HG03432 (cell line): ENCODE measurements at regions not wholly inside any gene's neighbourhood (a gene's known extent, or its start where the extent isn't known, plus 50 kb on each side); places are given as distances from the start of the nearest gene placed in this dataset.

Experiments used
- ATAC-seq: cut with Tn5 transposase; IDR thresholded peaks from one replicate; pipeline ENCODE4 v1.9.1; 2021; ENCODE audit warnings: mild to moderate bottlenecking, moderate library complexity; ENCODE audit not compliant: unreplicated experiment

DNA sequence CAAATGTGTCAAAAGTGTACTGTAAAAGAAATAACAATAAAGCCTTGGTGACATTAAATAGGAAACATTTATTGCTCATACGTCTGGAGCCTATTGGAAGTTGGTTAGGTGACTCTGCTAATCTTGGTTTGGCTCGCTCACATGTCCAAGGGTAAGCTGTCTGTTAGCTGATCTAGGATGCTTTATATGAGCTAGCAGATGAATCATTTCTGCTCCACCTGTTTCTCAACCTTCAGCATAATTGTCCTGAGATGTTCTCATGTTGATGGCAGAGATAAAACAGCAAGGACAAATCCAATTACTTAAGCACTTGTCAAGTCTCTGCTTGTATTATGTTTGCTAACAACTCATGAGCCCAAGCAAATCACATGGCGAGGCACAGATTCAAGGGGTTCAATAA, 56.0 kb upstream of the CD53 start:
- ATAC-seq: no peak

DNA sequence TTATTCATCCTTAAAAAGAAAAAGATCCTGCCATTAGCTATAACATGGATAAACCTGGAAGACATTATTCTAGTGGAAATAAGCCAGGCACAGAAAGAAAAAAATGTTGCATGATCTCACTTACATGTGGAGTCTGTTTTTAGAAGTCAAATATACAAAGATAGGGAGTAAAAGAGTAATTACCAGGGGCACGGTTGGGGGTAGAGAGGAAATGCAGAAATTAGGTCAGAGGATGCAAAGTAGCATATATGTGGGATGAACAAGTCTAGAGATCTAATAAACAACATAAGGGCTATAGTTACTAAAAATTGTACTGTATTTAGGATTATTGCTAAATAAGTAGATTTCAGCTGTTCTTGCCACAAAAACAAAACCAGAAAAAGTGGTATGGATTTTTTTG, 61.4 kb upstream of the CD53 start:
- ATAC-seq: no peak

DNA sequence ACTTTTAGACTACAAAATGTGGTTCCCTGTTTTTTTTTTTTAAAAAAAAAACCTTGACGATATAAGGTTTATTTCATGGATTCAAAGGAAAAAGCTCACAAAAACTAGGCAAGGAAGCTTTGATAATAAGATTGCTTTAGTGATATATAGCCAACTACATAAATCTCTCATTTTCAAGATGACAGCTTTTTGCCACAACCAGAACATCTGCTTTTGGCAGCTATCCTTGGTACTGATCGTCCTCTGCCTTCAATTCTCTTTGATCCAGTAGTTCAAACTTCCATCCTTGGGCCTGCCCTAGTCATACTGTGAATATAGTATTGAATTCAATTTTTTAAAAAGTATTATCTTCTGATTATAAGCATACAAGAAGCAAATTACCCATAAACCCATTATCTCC, 72.9 kb upstream of the CD53 start:
- ATAC-seq: no peak

DNA sequence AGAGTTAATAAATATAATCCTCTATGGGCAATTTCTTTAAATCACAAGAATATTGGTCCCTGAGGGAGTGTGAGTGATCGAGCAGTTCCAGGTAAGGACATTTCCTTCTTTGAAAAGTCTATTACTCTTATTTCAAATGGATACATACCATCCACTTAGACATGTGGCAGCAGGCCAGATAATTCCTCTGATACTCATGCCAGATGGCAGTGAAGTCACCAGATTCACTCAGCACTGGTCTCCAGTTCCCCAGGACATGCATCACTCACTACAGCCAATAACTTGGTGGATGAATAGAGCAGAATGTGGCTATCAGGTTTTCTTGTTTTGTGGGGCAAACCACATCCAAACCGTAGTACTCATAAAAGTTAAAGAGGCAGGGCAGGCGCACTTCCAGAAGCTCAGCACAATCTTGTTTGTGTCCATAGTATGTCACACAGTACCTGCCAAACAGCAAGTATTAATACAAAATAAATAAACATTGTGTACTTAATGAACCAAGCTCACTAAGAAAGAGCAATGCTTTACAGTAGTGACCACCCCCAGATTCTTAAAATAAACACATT, 74.2 kb upstream of the CD53 start:
- ATAC-seq: no peak

DNA sequence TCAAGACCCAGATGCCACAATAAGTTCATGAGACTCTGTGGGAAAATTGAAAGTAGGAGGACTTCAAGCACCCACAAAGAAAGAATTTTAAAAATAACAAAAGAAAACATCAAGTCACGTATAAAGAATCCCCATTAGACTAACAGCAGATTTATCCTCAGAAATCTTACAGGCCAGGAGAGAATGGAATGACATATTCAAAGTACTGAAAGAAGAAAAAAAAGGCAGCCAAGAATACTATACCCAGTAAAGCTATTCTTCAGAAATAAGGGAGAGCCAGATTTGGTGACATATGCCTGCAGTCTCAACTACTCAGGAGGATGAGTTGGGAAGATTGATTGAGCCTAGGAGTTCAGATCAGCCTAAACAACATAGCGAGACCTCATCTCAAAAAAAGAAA, 84.3 kb upstream of the CD53 start:
- no peak for ATAC-seq

DNA sequence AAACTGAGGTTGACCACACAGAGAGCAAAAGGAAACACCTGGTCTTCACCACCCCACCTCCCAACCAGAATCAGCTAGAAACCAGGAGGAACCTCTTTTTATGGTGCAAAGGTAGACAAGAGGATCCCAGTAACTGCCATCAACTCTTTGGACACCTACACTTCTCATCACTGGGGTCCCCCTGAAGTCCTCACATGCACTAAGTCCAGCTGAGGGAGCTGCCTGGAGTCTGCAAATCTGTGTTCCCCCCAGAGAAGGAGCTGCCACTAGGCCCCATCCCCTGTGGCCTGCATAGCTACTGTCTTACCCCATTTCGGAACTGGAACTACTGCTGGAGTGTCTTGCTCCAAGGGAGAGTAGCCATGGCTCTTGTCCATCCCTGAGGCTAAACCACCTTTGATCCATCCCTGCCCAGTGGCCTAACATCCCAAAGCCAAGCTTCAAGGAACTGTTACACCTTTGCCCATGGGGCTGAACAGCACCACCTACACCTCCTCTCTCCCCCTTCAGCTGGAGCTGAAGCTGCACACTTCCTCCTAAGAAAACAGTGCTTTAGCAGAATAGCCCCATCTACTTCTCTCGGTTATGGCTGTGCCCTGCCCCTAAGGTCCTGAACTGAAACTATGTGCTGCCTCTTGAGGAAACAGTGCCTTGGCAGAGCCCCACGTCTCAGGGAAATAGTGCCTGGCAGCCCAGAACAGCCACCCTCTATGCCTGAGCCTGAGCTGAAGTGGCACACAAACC, 85.4 kb upstream of the CD53 start:
- ATAC-seq: peak; percentile 82

DNA sequence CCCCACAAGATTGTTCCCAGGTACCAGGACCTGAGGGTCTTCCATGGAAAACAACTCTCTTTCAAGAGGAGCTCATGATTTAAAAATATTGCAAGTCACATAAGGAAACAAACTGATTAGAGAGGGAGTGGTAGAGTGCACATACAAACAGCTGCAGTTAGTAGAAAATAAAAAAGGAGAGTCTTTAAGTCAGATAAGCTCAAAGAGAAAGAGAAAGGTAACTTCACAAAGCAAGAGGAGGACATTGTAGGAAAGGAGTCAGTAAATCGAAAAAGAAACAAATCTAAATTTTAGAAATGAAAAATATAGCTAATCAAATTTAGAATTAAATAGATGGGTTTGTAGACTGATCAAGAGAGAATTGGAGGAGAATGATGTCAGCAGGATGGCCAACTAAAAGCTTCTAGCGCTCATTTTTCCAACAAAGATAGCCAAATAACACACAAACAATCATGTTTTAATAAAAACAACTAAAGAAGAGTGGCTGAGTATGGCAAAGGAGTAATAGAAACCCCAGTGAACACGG, 86.1 kb upstream of the CD53 start:
- ATAC-seq: peak; percentile 40

DNA sequence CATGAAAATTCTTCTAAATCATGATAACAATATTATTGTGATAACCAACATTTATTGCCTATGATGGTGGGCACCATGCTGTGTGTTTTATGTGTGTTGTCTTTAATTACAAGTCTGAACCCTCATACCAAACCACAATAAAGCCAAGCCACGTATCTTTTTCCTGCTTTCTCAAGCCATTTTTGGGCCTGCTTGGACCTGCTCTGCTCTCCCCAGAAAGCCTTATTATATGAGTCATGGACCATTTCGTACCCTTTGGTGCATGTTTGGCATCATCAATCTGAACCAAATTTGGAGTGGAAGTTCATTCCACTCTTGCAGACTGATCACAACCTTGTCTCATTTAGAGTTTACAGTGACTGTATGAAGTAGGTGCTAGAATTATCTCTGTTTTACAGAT, 87.3 kb upstream of the CD53 start:
- ATAC-seq: no peak

DNA sequence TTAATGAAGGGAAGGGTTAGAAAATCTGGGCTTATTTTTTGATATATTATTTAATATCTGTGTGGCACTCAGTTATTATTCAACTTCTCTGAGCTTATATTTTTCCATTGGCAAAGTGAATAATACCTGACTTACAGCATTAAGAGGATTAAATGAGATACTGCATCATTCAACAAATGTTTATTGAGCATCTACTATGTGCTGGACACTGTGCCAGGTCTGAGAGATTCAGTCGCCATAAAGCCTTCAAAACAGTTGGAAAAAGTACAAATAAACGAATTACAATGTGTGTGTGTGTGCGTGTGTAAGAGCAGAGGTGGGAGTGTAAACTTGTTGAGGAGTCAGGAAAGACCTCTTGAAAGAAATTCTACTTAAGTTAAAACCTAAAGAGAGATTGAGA, 87.9 kb upstream of the CD53 start:
- no peak for ATAC-seq

DNA sequence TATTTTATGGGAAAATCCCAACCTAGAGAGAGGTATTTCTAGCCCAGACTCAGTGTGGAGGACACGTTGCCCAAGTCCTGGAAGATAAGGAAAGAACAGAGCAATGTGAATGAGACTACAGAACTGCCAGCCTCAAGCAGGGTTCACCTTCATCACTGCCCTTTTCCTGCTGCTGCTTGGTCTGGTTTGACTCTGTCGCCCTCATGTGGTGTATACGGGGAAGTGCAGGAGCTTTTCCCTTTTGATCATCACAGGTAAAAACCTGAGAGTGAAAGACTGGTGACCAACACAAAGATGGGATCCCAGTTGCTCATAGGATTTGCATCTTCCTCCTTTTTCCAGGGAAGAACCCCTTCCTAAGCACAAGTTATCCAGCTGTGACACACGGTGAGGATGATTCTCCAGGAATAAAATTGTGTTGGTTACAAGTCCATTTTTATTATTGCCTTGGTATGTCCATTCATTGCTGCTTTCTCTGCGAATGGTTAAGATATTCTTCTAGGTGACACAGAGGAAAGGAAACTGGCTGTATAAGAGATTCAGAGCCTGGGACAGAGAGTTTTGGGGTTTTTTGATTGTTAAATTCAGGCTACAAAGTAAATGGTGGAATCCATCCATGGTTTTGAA, 89.5 kb upstream of the CD53 start:
- no peak for ATAC-seq

DNA sequence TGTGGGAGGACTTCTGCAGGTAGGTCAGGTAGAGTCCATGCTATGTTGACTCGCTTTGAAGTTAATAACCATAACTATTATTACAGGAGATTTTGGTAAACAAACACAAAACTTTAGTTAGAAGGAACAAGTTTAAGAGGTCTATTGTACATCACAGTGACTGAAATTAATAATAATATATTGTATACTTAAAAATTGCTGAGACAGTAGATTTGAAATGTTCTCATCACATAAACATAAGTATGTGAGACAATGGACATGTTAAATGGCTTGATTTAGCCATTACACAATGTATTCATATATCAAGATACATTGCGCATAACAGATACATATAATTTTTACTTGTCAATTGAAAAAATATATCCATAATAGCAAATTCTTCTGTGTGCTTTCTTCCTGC, 91.4 kb upstream of the CD53 start:
- ATAC-seq: no peak

DNA sequence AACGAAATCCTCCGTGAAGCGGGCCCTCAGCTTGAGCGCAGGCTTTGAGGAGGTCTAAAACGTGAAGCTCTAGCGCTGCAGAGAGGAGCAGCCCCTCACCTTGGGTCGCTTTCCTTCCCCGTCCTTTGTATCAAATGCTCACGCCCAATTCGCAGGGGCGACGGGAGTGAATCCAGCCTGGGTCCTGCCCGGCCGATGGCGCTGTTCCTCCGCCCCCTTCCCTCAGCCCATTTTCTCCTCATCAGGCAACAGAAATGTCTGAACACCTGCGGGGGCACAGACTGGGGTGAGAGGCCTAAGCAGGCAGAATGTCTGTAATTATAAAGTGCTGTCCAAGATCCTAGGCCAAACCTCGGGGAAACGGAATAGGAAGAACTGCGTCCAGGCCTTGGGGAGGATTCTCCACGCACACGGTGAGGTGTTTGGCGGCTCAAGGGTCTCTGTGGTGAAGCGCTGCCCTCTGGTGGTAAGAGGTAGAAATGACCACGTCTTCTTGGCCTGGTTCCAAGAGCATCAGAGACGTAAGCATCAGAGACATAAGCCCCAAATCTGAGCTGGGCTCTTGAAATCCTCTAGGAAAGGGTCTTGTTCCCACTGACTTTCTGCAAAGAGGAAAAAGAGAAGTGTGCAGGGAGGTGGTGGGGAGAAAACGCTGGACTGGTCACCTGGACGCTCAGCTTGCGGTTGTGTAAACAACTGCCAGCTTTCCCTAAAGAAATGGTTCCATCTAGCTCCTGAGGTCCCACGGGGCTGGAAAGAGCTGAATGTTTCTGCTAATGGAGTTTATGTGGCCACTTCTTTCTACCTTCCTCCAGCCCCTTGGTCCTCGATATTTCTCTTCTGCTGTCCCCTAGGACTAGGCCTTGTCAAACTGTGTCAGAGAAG, 92.1 kb upstream of the CD53 start:
- no peak for ATAC-seq

DNA sequence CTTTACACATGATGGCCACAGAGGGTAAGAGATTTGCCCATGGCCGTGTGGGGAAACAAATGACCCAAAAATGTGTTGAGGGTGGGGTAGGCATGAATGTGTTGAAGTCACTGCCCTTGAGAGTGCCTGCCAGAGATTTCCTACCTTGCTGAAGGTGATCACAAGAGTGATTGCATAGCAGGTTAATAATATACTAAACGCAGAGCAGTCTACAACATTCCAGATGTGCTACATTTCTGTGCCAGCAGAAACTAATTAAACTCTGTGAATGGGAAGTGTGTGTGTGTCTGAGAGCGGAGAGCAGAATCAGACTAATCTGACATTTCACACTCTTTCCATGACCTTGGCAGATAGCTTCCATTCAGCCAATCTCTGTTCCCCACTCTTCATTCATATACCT, 93.3 kb upstream of the CD53 start:
- no peak for ATAC-seq

DNA sequence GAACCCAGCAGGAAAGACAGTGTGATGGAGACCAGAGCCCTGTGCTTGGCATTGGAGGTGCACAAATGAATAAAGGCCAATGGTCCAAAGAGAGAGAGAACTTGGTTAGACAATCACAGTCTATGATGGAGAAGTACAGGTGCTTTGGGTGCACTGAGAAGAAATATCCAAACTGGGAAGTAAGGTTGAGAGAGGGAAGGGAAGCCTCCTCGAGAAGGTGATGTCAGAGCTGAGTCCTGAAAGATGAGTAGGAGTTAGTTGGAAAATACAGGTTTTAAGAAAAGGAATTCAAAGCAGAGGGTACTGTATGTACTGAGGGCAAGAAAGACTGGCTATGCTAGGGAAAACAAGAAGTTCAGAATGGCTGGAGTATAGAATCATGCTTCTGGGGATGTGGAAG, 94.1 kb upstream of the CD53 start:
- no peak for ATAC-seq

DNA sequence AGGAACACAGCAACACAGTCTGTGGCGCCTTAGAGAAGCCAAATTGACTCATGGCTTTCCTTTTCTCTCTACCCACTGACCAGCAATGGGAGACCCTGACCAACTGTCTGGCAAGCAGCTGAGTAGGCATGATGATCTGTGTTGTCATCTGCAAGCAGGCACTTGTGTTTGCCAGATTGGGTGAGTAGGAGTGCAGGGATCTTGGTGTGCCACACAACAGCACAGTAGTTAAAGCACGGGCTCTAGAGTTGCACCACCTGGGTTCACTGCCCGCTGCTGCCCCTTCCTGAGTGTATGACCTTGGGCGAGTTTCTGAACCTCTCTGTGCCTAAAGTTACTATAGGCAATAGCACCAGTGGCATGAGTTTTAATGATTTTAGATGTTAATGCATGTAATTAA, 95.7 kb upstream of the CD53 start:
- ATAC-seq: no peak

DNA sequence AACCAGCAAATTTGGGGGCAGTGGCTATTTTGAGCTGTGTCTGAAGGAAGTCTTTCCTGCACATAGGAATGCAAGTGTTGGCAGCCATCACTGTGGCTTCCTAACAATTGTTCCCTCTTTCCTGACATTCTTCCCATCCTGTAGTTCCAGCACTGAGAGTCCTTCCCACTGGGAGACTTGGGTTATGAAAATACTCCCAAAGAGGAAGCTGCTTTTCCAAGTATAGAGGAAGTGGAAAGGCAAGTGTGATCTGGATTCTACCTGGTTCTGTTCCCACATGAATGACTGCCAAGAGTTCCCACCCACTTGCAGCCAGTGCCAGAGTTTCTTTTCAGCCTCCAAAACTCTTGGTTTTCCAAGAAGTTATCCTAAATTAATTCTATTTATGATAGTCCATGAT, 98.5 kb upstream of the CD53 start:
- ATAC-seq: no peak

DNA sequence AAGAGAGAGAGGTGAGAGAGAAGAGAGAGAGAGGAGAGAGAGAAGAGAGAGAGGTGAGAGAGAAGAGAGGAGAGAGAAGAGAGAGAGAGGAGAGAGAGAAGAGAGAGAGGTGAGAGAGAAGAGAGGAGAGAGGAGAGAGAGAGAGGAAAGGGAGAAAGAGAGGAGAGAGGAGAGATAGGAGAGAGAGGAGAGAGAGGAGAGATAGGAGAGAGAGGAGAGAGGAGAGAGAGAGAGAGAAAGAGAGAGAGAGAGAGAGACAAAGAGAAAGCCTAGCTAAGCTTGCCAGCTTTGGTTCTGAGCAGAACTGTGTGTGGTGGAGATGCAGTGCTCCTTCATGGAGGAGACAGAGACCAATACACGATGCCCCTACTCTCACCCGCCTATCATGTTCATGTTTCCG, 99.1 kb upstream of the KCNA3 start:
- ATAC-seq: no peak

DNA sequence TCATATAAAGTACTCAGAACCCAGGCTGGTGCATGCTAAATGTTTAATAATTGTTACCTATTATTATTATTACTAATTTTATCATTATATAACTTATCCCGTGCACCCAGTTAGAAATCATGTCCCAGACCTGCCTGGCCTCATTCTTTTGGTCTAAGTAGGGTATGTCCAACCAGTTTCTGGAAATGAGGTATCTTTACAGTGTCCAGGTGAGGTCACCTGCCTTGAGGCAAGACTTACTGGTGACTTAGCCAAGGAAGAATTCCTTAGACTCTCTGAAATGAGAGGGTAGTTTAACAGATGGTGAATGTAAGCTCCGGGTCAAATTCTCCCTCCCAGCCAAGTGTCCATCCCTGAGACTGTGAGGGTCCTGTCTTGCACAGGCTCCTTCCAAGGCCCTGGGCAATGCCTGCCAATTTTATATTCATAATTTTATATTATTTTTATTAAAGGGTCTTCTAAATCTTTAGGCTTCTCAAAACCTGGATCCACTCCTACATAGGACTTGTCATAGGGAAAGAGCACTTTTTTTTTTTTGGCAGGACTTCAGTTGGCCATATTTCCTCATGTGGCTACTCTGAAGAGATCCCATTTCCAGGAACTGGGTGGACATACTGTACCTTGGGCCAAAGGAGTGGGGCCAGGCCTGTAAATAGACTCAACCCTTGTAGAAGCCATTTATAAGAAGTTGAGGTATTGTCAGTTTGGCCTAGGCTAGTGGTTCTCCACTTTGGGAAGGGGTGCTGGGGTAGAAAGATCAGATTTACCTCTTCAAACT, 96.7 kb upstream of the KCNA3 start:
- no peak for ATAC-seq

DNA sequence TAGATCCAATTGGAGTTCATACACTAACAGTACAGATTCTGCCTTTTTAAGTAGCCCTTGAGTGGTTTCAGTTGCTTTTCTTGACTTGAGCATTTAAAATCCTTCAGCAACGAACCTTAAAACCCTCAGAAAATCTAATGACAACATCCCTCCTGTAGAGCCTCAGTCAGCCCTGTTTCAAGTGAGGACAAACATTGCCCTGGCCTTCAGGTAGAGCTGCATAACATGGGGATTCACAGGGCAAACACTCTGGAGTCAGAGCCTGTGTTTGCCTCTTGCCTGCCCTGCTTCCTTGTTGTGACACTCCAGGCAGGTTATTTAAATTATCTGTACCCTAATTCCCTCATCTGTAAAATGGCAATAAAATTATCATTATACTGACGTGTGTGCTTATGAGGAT, 96.1 kb upstream of the KCNA3 start:
- no peak for ATAC-seq

DNA sequence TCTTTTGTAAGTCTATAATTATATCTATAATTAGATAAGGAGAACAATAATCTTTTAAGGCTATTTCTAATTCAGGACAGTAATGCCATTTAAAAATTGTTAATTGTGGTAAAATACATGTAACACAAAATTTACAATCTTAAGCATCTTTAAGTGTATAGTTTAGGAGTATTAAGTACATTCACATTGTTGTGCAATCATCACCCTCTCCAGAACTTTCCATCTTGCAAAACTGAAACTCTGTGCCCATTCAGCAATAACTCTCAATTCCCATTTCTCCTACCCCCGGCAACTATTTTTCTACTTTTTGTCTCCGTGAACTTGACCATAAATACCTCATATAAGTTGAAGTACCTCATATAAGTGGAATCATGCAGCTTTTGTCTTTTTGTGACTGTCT, 93.9 kb upstream of the KCNA3 start:
- no peak for ATAC-seq

DNA sequence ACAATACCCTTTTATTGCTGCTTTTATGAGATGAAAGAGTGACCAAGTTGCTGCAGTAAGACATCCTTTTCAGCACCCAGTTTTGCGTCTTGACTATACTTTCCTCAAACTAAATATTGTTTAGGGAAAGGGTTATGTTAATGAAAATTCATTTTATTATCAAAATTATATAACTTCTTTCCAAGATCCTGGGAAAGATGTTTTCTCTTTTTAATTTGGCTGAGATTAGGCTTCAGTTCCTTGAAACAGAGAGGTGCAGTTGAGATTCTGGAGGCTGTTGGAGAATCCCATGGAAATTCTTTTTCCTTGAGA, 91.6 kb upstream of the KCNA3 start:
- no peak for ATAC-seq
